ENCODE measurements at regions not wholly inside any gene's neighbourhood (a gene's known extent, or its start where the extent isn't known, plus 50 kb on each side); places are given as distances from the start of the nearest gene placed in this dataset.
"Not testable (repeated sequence)": the region's sequence is repeated elsewhere in the genome, so short reads cannot be mapped to it uniquely, and the experiment has no call there.

DNA sequence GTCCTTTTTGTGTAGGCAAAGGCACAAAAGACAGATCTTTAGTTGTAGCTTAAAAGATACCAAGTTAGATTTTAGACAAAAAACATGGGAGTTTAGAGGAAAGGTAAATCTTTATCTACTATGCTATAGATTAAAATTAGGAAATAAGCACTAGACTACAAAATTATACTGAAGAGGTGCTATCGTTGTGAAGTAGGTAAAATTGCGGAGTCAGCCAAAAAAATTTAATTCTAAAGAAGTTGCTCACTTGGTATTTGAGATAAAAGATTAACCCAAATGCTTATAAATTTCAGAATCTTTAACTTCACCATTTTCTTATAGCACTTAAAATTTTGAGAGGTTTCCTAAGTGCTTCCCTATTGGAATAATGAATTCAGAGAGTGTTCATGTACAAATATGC, 604.1 kb downstream of the GRXCR1 start:
- no peaks in the 10 kb centered on the region for H3K36me3 ChIP-seq (replicated peaks; ENCODE audit: control insufficient read depth, insufficient read depth, low read length)
- DNase-seq, result no peak
- H3K4me3 ChIP-seq (ENCODE audit: insufficient read depth, low read depth, low read length), result no peak overlapping the region

DNA sequence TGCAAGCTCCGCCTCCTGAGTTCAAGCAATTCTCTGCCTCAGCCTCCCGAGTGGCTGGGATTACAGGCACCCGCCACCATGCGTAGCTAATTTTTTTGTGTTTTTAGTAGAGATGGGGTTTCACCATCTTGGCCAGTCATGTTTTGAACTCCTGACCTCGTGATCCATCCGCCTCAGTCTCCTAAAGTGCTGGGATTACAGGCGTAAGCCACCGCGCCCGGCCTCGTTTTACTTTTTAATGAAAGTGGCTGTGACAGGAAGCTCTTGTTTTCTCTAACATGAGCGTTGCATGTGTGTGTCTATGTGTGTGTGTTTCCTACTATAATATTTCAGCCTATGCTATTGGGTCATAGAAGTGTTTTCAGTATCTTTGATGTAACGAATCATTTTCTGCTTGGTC, 613.3 kb downstream of the GRXCR1 start:
- not testable (repeated sequence) for H3K27me3 ChIP-seq (ENCODE audit: control insufficient read depth, insufficient read depth, low read length); DNase-seq

More for the DNA sequence above, 604.1 kb downstream of the GRXCR1 start:
- H3K27me3 ChIP-seq (ENCODE audit: control insufficient read depth, insufficient read depth, low read length), result no peaks in the 10 kb centered on the region

DNA sequence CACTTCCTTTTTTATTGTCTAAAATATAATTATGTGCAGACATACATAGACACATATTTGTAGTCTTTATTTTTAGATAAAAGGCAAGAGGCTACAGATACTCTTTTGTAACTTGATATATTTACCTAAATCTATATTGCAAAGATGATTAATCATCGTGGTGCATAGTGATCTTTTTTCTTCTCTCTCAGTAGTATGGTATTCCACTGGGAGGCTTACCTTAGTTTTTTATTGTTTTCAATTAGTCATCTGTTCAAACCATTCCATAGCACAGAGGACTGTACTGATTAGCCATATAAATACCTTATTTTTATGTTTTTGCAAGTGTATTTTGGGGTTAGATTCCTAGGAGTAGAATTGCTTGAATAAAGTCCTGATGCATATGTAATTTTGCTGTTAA, 619.7 kb downstream of the GRXCR1 start:
- DNase-seq, result no peak
- Histone ChIP-seq H3K4me3 (ENCODE audit: insufficient read depth, low read depth, low read length) (no peak overlapping the region), H3K36me3 (replicated peaks; ENCODE audit: control insufficient read depth, insufficient read depth, low read length) (no peaks in the 10 kb centered on the region), H3K27me3 (ENCODE audit: control insufficient read depth, insufficient read depth, low read length) (no peaks in the 10 kb centered on the region)

More for the DNA sequence above, 613.3 kb downstream of the GRXCR1 start:
- H3K36me3 ChIP-seq (replicated peaks; ENCODE audit: control insufficient read depth, insufficient read depth, low read length); H3K4me3 ChIP-seq (ENCODE audit: insufficient read depth, low read depth, low read length): not testable (repeated sequence)

DNA sequence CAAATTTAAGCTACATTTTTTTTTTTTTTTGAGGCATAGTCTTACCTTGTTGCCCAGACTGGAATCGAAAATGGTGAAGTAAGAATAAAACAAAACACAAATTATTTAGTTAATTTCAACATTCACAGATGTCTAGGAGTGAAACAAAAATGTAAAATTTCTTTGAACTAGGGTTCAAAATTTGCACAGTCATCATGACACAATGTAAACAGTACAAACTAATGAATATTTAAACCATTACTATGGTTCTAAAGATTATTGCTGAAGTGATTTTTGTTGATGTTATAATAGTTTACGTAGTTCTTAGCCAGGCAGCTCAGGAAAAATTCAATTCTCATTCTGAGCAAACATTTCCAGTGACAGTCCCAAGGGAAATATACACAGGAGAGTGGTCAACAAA, 633.1 kb downstream of the GRXCR1 start:
- Histone ChIP-seq H3K36me3 (replicated peaks; ENCODE audit: control insufficient read depth, insufficient read depth, low read length) (no peaks in the 10 kb centered on the region), H3K27me3 (ENCODE audit: control insufficient read depth, insufficient read depth, low read length) (no peaks in the 10 kb centered on the region), H3K4me3 (ENCODE audit: insufficient read depth, low read depth, low read length) (no peak overlapping the region)
- no peak for DNase-seq

DNA sequence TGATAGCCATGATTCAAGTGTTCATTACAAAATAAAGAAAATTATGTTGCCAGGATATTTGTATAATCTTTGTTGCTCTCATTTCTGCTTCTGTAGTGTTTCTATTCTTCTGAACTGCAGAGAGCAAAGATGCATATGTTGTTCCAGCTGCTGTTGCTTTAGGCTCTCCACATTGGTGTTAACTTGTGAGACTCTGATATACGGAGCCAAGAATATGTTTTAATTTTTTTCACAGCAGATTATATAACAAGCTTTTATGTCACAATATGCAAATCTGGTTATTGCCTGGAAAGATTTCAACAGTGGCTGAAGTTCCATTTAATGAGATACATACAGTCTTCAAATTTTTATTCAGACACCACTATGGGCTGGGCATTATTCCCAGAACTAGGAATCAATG, 655.0 kb downstream of the GRXCR1 start:
- no peak for DNase-seq
- H3K27me3 ChIP-seq (ENCODE audit: control insufficient read depth, insufficient read depth, low read length), result no peaks in the 10 kb centered on the region
- H3K4me3 ChIP-seq (ENCODE audit: insufficient read depth, low read depth, low read length), result no peak overlapping the region
- no peaks in the 10 kb centered on the region for H3K36me3 ChIP-seq (replicated peaks; ENCODE audit: control insufficient read depth, insufficient read depth, low read length)

DNA sequence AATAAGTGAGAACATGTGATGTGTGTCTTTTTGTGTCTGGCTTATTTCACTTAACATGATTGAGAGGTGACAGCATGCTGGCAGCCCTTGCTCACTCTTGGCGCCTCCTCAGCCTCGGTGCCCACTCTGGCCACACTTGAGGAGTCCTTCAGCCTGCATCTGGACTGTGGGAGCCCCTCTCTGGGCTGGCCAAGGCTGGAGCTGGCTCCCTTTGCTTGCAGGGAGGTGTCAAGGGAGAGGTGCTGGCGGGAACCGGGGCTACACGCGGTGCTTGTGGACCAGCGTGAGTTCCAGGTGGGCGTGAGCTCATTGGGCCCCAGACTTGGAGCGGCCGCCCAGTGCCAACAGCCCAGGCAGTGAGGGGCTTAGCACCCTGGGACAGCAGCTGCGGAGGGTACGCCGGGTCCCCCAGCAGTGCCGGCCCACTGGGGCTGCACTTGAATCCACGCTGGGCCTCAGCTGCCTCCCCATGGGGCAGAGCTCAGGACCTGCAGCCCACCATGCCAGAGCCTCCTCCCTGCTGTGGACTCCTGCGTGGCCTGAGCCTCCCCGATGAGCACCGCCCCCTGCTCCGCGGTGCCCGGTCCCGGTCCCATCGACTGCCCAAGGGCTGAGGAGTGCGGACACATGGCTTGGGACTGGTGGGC, 658.6 kb downstream of the GRXCR1 start:
- Histone ChIP-seq H3K36me3 (replicated peaks; ENCODE audit: control insufficient read depth, insufficient read depth, low read length) (no peaks in the 10 kb centered on the region), H3K27me3 (ENCODE audit: control insufficient read depth, insufficient read depth, low read length) (no peaks in the 10 kb centered on the region), H3K4me3 (ENCODE audit: insufficient read depth, low read depth, low read length) (no peak overlapping the region)
- DNase-seq, result no peak

DNA sequence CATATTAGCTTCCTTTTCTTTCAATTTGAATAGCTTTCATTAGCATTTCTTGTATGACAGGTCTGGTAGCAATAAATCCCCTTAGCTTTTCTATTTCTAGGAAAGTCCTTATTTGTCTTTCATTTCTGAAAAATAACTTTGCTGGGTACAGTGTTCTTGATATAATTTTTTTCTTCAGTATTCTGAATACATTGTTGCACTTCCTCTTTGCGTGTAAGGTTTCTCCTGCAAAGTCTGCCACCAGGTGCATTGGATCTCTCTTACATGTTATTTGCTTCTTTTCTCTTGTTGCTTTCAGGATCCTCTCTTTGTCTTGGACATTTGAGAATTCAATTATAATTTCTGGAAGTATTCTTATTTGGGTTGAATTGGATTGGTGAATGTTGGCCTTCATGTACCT, 663.7 kb downstream of the GRXCR1 start:
- no peaks in the 10 kb centered on the region for H3K27me3 ChIP-seq (ENCODE audit: control insufficient read depth, insufficient read depth, low read length)
- DNase-seq, result no peak
- no peak overlapping the region for H3K4me3 ChIP-seq (ENCODE audit: insufficient read depth, low read depth, low read length)
- H3K36me3 ChIP-seq (replicated peaks; ENCODE audit: control insufficient read depth, insufficient read depth, low read length), result no peaks in the 10 kb centered on the region

DNA sequence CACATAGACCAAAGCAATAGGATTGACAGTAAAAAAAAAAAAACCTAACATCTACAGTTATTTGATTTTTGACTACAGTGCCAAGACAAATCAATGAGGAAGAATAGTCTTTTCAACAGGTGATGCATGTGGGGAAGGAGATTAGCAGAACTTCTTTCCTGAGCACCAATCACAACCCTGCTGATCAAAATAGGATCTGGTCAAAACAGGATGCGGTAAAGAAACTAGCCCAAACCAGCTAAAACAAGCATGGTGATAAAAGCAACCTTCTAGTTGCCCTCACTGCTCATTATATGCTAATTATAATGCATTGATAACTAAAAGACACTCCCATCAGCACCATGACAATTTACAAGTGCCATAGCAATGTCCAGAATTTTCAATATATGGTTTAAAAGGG, 667.5 kb downstream of the GRXCR1 start:
- no peaks in the 10 kb centered on the region for H3K36me3 ChIP-seq (replicated peaks; ENCODE audit: control insufficient read depth, insufficient read depth, low read length)
- DNase-seq, result no peak
- H3K27me3 ChIP-seq (ENCODE audit: control insufficient read depth, insufficient read depth, low read length), result no peaks in the 10 kb centered on the region
- no peak overlapping the region for H3K4me3 ChIP-seq (ENCODE audit: insufficient read depth, low read depth, low read length)

DNA sequence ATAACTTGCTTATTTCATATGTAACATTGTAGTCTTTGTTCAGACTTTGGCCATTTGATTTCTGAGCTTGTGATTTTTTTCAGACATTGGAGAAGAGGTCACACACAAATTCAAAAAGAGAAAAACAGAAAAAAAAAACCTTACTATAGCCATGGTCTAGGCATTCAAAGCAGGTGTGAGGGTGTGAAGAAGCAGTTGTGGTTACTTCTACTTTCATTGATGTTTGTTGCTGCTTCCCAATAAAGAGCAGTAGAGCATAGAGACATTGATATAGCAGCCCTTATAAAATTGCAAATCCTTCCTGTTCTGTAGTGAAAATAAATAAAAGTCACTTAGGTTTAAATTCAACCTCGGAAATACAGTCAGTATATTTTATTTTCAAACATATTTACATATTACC, 671.6 kb downstream of the GRXCR1 start:
- H3K27me3 ChIP-seq (ENCODE audit: control insufficient read depth, insufficient read depth, low read length), result no peaks in the 10 kb centered on the region
- DNase-seq, result no peak
- H3K36me3 ChIP-seq (replicated peaks; ENCODE audit: control insufficient read depth, insufficient read depth, low read length), result no peaks in the 10 kb centered on the region
- no peak overlapping the region for H3K4me3 ChIP-seq (ENCODE audit: insufficient read depth, low read depth, low read length)

DNA sequence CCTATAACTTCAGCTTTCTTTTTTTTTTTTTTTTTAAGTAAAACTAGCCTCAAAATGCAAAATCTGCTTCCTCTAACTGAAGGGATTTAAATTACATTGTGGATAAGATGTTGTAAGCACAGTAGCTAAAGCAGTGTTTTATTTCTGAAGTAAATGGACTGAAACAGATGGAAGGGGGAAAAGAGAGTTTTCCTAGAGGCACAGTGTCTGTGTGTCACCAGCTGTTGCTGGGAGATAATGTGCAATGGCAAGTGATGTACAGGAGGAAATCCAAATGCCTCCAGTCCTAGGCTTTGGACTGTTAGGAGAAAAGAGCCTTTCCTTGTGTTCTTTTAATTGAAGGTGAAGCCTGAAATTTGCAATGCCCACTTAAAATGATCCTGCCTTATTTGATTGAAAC, 672.1 kb downstream of the GRXCR1 start:
- Histone ChIP-seq H3K27me3 (ENCODE audit: control insufficient read depth, insufficient read depth, low read length) (no peaks in the 10 kb centered on the region), H3K4me3 (ENCODE audit: insufficient read depth, low read depth, low read length) (no peak overlapping the region), H3K36me3 (replicated peaks; ENCODE audit: control insufficient read depth, insufficient read depth, low read length) (no peaks in the 10 kb centered on the region)
- no peak for DNase-seq

DNA sequence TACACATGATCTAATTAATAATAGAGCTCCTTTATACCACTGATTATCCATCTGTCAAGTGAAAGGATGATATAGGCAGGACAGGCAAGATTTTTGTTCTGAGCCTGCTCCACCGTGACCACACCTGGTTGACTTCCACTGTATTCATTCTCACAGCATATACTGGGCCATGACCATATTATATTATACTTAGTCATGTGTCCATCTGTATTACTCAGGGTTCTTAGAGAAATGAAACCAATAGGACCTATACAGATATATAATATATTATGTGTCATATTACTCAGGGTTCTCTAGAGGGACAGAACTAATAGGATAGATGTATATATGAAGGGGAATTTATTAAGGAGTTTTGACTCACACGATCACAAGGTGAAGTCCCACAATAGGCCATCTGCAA, 675.1 kb downstream of the GRXCR1 start:
- no peaks in the 10 kb centered on the region for H3K36me3 ChIP-seq (replicated peaks; ENCODE audit: control insufficient read depth, insufficient read depth, low read length)
- no peaks in the 10 kb centered on the region for H3K27me3 ChIP-seq (ENCODE audit: control insufficient read depth, insufficient read depth, low read length)
- H3K4me3 ChIP-seq (ENCODE audit: insufficient read depth, low read depth, low read length), result no peak overlapping the region
- no peak for DNase-seq

DNA sequence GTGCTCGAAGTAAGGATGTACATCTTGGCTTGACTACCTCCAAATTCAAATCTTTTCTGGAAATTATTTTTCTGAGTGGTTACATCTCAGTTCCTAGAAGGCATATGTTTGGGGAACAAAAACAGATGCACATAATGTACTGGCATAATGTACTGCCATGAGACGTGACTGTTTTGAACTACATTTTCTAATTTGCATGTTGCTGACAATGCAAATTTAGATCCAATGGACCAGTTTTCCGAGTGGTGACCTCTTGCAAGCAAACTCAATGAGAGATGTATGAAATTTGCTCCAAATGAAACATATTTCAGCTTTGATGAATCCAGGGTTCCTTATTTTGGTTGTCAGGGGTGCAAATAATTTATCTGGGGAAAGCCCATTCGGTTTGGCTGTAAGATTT, 694.3 kb downstream of the GRXCR1 start:
- H3K4me3 ChIP-seq (ENCODE audit: insufficient read depth, low read depth, low read length), result no peak overlapping the region
- no peaks in the 10 kb centered on the region for H3K27me3 ChIP-seq (ENCODE audit: control insufficient read depth, insufficient read depth, low read length)
- H3K36me3 ChIP-seq (replicated peaks; ENCODE audit: control insufficient read depth, insufficient read depth, low read length), result no peaks in the 10 kb centered on the region
- no peak for DNase-seq

DNA sequence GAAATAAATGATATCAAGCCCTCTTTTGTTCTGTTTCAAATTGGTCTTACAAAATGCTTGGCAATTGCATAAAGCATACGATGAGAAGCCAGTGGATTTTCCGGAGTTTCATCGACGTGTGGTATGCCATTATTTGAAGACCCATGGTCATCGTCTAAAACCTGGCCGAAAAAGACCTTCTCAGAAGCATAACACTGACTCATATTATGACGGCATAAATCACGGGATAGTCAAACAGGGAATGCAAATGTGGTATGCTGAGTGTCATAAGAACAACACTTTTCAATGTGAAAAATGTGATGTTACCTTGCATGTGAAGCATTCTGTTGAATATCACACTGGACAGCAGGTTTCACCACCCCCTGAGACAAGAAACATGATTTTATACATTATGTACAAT, 695.2 kb downstream of the GRXCR1 start:
- H3K4me3 ChIP-seq (ENCODE audit: insufficient read depth, low read depth, low read length), result no peak overlapping the region
- H3K36me3 ChIP-seq (replicated peaks; ENCODE audit: control insufficient read depth, insufficient read depth, low read length), result no peaks in the 10 kb centered on the region
- H3K27me3 ChIP-seq (ENCODE audit: control insufficient read depth, insufficient read depth, low read length), result no peaks in the 10 kb centered on the region
- DNase-seq, result no peak

DNA sequence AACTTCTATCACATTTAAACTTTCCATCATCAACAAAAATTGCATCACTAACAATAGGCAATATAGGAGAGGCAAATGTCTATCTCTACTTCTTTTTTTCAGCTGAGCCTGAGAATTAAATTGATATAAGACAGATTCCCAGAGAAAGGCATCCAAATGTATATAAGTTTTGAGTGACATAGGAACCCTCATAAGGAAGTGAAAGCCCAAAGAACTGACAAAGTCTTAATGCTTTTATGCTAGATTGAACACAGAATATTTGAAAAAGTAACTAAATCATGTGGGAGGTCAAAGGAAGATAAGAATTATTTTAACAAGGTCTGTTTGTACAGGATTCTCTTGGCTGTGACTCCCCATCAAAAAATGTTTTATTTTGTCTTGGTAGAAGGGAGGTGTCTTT, 714.9 kb downstream of the GRXCR1 start:
- Histone ChIP-seq H3K36me3 (replicated peaks; ENCODE audit: control insufficient read depth, insufficient read depth, low read length) (no peaks in the 10 kb centered on the region), H3K4me3 (ENCODE audit: insufficient read depth, low read depth, low read length) (no peak overlapping the region), H3K27me3 (ENCODE audit: control insufficient read depth, insufficient read depth, low read length) (no peaks in the 10 kb centered on the region)
- DNase-seq, result no peak

DNA sequence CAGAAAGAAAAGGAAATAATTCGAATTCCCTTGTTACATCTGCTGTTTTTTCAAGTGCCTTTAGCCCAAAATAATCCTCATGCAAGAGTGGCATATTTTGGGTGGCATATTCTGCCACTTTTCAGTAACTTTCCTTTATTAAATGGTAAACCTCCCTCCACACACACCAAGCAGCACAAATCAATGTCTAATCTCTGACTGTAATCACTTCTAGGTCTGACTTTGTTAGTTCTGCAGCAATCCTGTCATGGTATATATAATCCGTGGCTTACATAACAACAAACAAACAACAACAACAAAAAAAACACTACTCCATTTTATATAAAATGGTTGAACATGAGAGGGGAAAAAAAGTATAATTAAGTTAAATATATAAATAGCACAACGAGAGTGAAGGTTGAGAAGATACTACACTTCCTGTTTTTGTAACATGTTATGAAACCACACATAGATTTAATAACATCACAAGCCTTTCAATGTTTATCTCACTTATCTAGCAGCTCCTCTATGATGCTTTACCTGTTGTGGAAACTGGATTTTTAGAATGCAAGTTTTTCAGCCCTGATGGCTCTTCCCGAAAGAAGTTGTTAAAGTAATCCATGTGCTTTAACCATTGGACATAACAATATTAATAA, 715.4 kb downstream of the GRXCR1 start:
- Histone ChIP-seq H3K4me3 (ENCODE audit: insufficient read depth, low read depth, low read length) (no peak overlapping the region), H3K27me3 (ENCODE audit: control insufficient read depth, insufficient read depth, low read length) (no peaks in the 10 kb centered on the region), H3K36me3 (replicated peaks; ENCODE audit: control insufficient read depth, insufficient read depth, low read length) (no peaks in the 10 kb centered on the region)
- no peak for DNase-seq

DNA sequence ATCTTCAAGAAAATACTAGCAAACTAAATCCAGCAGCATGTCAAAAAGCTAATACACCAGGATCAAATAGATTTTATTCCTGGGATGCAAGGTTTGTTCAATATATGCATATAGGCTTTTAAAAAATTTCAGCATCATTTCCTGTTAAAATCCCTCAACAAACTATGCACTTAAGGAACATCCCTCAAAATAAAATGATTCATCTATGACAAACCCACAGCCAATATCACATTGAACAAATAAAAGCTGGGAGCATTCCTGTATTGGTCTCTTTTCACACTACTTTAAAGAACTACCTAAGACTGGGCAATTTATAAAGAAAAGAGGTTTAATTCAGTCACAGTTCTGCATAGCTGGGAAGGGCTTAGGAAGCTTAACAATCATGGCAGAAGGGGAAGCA, 726.7 kb downstream of the GRXCR1 start:
- no peaks in the 10 kb centered on the region for H3K36me3 ChIP-seq (replicated peaks; ENCODE audit: control insufficient read depth, insufficient read depth, low read length)
- H3K4me3 ChIP-seq (ENCODE audit: insufficient read depth, low read depth, low read length), result no peak overlapping the region
- H3K27me3 ChIP-seq (ENCODE audit: control insufficient read depth, insufficient read depth, low read length), result no peaks in the 10 kb centered on the region
- no peak for DNase-seq

Data from H7 (cell line).